HG03342 (cell line): ENCODE measurements at regions not wholly inside any gene's neighbourhood (a gene's known extent, or its start where the extent isn't known, plus 50 kb on each side); places are given as distances from the start of the nearest gene placed in this dataset.

Experiments
- ATAC-seq: cut with Tn5 transposase; IDR thresholded peaks from one replicate; pipeline ENCODE4 v1.9.1; 2021; ENCODE audit warnings: mild to moderate bottlenecking, moderate library complexity; ENCODE audit not compliant: unreplicated experiment

DNA sequence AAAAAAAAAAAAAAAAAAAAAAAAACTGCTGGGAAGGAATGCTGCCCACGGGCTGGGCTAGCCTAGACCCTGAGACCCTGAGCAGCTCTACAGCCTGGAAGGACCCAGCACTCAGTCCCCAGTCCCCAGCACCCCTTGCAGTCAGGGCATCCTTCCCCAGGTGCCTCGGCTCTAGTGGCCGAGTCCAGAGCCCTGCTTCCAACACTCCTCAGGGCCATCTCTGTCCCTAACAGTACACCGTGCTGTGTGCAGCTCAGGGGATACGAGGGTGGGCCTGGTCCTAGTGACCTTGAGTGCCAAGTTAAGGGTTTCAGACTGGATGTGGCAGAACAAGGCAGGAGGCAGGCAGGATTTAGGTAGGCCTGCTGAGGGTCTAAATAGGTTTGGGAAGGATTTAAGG lies 50.2 kb upstream of the LRP8 start:
- ATAC-seq = no peak

DNA sequence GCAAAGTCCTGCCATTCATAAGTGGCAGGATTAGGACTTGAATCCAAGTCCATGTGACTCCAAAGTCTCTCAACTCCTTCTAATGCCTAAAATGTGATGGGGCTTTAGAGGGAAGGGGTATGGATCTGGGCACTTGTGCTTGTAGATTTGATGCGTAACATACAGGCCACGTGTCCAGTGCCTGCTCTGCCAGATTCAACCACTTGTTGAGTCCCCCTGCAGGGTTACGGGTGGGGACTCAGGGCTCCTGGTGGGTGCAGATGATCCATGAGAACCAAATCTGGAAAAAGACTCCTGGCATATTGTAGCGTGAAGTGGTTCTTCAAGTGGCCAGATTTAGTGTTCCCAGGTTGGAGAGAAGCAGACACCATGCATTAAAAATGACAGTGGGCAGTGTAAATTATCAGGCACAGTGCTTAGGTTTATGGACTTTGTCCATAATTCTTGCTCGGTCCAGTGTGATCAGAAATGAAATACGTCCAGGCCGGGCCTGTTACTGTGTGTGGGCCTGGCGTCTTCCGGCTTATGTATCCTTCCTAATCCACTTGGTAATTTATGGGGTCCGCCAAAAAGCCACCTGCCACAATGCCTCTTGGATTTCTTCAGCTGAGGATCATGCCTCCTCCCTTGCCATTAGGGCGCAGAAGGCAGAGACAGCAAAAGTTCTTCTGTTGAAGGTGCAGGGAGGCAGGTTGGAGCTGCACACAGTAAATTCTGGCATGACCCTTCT lies 51.2 kb upstream of the LRP8 start:
- no peak for ATAC-seq

DNA sequence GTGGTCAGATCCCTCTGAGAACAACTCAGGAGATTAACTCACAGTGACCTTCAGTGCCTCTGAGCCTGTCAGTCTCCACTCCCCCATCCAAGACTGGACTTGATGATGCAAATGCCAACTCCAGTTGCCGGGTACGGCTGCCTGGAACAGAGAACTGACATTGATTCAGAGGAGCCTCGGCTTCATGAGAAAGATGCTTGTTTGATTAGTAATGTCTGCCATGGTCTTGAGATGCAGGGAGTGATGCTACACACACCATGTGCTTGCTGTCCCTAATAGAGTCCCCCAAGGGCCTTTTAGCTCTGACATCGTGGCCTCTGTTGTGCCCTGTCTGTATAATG lies 51.8 kb upstream of the LRP8 start:
- no peak for ATAC-seq

DNA sequence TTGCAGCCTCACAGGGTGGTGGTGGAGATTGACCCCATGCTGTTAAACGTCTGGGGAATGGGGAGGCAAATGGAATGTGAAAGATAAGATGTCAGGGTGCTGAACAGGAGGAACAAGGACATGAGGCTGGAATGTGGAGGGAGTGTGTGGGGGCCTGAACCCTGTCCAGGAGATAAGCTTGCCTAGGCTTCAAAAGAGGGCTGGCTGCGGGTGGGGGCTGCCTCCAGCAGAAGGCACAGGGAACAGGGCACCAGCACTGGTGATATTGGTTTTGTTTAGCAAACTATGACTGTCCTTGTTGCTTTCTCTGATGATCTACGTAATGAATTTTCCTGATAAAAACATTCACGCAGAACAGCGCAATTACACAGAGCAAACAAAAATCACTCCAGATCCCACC lies 52.4 kb upstream of the LRP8 start:
- no peak for ATAC-seq

DNA sequence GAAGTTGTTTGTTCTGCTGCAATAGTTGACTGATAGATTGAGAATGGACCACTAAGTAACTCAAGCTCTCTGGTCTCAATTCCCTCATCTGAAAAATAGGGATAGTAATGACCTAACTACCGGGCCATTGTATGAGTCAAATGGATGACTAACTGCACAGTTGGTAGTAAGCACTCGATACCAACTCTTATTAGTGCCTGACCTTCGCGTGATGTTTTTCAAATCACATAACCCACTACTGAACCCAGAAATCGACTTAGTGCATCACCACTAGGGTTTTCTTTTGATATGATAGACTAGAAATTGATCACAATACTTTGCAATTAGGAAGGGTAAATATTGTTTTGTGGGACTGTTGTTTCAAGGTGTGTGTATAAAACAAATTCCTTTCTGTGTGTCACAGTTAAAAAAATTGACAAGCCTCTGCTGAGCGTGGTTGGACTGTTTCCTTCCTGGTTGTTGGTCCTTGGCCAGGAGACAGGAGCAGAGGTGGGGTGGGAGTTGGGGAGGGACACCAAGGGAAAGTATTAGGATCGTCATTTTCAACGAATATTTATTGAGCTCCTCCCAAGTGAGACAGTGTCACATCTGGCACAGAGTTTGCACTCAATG lies 54.0 kb upstream of the LRP8 start:
- no peak for ATAC-seq

DNA sequence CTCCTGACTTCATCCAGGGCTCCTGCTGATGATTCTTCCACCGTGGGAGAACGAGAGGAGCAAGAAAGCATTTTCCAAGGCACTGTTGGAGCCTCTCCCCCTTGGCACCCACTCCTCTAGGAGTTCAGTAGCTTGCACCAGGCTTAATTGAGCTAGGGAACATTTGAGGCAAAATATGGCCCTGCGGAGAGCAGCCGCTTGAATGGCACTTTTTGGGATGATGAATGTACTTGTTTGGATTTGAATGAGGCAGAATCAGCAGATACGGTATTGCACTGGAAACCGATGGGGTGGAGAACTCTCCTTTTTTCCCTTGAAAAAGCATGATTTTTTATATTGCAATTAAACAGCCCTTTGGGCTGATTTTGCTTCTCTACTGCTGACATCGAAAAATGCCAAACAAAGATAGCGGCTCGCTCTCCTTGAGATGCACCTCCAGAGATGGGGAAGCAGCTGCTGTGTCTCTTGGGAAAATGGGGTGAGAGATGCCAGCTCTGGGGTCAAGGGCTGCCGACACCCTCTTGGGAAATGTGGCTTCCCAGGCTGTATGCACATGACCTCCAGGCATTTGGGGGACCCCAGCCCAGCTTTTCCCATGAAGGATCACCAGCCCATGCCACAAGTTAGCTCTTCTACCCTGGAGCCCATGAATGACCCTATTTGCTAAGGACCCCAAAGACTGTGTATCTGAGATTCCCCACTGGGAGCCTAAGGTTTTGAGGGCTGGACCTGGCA lies 55.4 kb upstream of the LRP8 start:
- no peak for ATAC-seq

DNA sequence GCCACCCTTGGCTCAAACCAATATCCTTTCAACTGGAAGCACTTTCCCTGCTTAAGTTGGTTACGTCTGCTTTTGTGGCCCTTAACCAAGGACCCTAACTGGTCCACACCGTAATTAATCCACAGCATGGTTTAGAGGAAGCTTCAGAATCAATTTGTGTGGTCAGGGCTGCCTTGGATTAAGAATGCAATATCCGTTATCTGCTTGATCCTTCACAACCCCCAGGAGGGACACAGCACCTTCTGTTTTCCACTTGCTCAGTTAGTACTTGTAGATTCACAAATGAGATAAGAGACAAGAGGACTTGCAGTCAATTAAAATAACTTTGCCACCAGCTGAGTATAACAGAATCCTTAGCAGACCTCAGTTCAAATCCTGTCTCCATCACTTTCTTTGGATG lies 56.9 kb upstream of the LRP8 start:
- no peak for ATAC-seq

DNA sequence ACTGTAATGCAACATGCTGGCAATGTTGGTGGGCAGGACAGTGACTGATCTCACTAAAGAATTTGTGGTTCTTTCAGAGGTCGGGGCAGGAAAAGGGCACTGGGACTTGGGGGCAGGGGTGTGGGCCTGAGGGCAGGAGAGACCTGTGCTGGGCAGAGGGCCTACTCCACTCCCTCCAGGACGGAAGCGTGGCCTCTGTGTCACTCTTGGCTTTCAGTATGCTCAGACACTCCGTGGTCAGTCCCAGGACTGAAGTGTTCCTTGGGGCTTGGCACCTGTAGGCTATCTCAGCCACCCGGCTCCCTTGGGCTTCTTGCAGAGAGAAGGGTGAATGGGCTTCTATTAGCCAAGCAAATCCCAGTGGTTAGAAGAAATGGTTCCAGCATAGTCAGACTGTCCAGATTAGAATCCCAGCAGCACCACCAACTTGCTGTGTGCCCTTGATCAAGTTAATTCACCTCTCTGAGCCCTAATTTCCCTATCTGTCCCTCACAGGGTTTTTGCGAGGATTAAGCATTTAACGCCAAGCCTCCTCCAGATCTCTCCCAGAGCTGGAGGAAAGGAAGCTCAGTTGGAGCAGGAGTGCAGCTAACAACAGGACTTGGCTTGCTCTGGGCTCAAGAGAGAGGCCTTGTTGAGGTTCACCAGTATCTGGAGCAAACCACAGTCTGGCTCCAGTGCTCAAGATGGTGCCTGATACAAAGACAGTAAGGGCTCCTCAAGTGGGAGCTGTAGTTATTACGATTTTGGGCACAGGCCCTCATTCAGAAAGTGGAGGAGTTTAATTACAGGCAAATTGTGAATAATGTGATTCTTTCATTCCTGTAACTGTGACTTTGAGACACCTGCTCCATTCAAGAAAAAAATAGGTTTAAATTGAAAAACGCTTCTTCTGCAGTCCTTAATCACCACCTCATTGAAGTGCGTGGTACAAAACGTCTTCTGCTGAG lies 57.7 kb upstream of the LRP8 start:
- ATAC-seq = no peak

DNA sequence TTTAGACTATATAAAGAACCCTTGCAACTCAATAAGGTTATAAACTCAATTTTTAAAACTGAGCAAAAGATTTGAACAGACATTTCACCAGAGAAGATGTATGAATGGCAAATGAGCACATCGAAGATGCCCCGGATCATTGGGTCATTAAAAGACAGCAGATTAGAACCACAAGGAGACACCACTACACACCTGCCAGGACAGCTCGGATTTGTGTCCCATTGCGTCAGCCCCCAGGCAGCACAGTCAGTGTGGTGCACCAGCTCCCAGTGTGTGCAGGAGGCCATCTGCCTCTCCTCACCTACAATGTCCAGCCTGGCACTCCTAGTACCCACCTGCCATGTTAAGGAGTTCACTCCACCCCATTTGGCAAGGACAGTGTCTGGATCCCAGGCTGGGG lies 61.1 kb upstream of the LRP8 start:
- no peak for ATAC-seq

DNA sequence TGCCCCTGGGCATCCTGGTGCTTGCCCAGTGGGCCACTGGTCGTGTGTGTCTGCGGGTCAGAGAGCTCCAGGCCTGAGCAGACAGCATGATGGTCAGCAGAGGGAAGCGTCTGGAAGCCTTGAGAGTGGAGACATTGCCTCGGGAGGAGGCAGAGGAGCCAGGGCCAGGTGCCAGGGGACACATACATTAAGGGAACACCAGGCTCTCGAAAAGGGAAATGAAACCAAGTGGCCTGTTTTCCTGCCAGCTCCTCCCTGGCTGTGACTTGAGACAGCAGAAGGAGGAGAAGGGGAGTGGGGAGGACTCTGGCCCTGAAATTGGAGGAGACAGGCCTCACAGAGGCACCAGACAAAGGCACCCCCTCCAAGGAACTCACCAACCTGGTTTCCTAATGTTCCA lies 62.4 kb upstream of the LRP8 start:
- peak; percentile 47 for ATAC-seq

DNA sequence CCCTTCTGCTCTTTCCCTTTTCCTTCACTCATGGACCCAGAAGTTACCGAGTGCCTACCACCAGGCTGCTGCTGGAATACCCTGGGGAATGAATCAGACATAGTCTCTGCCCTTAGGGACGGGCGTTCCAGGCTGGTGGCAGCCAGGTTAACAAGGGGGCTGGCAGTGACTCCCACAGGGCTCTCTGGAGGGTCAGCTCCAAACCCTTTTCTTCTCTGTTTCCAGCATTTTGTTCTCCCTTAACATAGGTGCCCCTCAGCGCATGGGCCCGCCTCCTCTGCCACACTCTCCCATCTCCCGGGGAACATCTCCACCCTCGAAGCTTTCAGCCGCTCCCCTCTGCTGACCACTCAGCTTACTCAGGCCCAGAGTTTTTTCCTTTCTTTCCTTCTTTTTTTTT lies 62.9 kb upstream of the LRP8 start:
- no peak for ATAC-seq

DNA sequence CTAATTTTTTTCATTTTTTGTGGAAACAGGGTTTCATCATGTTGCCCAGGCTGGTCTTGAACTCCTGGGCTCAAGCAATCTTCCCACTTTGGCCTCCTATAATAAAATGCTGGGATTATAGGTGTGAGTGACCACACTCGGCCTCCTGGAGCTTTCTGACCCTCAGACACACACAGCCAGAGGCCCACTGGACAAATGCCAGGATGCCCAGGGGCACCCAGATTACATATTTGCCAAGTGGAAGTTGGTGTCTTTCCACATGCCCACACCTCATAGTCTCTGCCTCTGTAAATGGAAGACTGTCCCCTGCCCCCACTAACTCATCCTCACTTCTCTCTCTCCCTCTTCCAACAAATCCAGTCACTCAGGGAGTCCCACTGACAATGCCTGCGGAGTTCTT lies 63.4 kb upstream of the LRP8 start:
- ATAC-seq = no peak

DNA sequence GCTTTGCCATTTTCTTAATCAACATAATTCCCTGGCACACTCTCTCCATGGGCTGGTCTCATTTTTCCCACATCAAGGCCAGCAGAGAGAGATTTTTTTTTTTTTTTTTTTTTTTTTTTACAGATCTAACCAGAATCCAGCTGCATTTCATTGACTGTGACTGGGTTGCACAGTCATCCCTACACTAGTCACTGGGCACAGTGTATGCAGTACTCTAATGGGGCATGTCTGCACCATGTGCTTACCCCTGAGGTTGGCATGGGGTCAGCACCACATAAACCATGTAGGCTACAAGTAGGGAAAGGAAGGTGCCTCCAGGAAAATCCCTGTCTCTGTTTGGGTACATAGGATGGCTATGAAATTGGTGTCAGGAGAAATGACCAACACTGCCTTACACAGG lies 64.1 kb upstream of the LRP8 start:
- no peak for ATAC-seq

DNA sequence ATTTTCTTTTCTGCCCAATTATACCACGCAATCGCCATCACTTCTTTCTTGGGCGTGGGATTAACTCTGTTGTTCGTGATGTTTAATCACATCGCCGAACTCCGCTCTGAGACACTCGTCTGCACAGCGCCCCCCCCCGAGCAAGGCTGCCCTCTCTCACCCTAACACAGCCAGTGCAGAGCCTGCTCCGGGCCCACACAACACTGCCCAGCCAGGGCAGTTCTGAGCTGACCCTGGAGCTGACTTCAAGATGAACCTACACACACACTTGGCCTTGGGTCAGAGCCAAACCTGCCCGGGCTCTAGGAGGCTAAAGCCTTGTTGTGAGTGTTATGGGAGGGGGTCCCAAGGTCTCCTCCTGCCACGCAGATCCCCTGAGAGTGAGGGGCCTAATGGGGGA lies 64.6 kb upstream of the LRP8 start:
- ATAC-seq = no peak

DNA sequence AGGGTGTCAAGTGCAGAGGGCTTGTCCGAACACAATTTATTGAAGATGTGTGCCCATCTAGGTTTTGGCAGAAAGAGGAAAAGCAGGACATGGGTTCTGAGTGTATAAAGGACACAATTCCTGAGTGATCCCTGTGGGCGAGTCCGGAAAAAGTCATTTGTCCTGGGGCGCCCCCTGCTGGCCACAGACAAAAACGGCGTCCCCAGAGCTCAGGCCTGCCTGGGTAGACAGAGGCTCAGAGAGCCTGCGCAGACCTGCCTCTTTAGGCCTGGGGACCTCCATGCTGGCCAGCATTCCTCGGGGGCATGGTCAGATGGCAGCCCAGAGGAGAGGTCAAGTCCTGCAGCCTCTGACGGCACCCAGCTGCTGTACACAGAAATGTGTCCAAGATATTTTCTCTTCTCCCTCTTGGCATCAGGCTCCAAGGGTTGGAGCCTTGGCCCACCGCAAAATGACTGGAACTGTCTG lies 65.5 kb upstream of the LRP8 start:
- no peak for ATAC-seq

DNA sequence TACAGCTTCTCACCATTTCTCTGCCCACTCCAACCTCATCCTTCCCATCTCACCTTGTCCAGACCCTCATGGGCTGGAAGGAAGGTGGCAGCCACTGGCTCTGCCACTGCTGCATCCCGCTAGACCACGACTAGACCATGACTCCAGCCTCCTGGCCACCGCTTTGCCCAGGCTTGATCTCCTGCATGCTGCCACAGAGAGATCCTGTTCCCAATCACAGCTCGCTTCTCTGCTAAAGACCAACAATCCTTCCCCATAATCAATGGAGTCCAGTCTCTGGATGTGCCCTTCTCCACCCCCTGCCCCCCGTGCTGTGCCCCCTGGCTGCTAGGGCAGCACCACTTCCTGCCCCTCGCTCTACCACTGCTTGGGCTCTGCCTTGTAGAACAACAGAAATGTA lies 64.9 kb upstream of the DMRTB1 start:
- ATAC-seq = no peak

DNA sequence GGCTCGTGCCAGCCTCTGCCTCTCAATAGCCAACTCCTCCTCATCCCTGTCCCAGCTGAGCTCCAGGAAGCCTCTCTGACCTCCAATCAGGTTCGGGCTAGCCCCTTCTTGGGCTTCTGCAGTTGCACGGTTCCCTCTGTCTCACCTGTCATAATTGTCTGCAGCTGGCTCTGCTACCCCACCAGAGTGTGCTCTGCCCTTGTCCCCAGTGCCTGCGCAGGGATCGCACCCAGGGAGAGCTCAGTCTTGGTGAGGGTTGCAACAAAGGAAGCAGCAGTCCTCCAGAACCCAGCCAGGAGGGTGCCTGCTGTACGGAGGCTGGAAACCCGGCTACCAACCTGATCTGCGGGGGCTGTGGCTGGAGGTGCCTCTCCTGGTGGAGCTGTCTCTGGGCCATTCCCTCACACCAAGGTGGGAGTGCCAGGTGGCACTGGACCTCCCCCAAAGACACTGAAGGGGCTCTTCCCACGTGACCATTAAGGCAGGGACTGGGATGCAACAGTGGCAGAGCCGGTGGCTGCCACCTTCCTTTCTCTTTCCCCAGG lies 63.5 kb upstream of the DMRTB1 start:
- ATAC-seq = no peak

DNA sequence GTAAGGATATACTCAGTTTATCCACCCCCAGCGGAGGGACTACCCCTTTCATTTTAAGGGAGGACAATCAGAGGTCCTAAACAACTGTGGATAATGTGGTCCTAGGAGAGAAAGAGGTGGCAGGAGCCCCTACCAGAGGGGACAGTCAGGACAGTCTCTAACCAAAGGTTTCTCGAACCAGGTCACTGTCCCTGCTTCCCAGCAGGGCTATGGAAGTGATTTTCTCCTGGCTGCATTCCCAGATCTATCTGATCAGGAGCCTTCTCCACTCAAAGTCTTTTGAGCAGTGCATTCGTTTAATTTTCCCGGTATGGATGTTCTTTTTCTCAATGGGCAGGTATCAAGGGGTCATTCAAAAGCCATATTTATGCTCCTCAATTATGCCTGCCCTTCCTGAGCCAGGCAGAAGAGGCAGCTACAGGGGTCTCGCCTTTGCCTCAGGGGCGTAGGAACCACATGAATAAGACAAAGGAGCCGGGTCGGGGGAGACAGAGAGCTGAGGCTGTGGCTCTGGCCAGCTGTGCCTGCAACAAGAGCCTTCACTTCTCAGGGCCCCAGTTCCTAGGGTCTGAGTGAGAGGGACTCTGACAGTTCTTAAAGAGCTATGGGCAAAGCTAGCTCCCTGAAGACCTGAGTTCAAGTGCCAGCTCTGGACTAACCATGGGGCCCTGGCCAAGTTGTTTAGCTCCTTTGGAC lies 62.5 kb upstream of the DMRTB1 start:
- no peak for ATAC-seq

DNA sequence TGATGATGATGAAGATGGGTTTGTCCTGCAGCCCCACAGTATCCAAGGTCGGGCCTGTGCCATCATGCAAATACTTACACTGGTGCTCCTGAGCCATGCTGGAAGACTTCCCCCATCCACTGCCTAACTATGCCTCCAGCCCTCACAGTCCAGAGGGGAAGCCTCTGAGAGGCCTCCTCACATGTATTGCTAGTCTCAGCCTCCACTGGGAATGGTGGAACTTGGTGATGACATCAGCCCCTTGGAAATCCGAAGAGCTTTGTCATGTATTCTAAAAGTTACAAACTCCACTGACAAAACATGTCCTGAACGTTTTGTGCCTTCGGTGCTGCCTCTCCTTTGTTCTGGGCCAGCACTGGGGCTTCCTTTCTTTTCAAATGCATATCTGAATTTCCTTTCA lies 61.1 kb upstream of the DMRTB1 start:
- ATAC-seq = no peak

DNA sequence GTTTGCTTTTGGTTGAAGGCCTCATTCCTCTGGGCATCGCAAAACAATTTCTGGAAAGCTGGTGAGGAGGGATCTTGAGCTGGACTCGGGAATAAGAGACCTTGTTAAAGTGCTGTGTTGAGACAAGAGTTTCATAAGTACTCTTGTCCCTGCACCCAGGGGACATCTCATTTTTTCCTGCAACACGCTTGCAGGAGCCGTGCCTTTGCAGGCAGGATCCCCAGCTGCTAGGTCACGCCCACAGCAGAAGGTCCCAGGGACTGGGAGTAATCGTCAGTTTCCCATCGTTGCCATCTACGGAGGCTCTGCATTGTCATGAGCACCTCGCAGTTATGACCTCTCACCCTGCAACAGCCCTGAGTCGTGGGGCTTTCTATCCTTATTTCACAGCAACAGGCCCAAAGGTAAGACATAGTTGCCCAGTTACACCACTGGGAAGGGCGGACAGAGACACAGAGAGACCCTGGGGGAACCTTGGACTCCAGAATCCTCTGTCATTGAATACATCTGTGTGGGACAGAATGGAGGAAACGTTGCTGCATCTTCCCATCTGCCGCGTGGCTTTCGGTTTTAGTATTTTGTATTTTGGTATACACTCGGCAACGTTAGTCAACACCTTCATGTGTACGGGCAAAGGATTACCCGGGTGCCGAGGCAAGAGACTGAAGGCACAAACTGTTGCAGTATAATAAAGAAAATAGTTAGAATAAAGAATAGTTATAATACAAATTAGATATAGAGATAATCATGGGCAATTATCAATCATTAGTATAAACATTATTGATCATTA lies 60.4 kb upstream of the DMRTB1 start:
- ATAC-seq = no peak
